ENCODE measurements at regions not wholly inside any gene's neighbourhood (a gene's known extent, or its start where the extent isn't known, plus 50 kb on each side); places are given as distances from the start of the nearest gene placed in this dataset.

DNA sequence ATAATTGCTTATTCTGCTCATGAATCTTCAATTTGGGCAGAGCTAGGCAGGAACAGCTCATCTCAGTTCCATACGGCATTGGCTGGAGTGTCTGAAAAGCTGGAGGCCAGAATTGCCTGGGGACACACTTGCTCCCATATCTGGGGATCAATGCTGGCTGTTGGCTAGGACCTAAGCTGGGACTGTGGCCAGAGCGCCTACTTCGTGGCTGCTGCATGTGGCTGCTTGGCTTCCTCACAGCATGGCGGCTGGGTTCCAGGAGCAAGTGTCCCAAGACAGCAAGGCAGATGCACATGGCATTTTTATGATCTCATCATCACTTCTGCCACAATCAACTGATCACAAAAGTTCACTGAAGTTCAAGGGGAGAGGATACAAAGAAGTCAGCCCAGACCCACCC, 200.2 kb downstream of the TTC8 start:
- peaks cover 9% of the 10 kb centered on the region for H3K4me1 ChIP-seq (ENCODE audit: control insufficient read depth, extremely low read depth, insufficient read depth, low read length)
- intact Hi-C loops (cut with micrococcal nuclease) (loop anchor here (5.0 to 10.0 kb wide), 3 partner anchors 393 to 743 kb away; partner anchors contain the start of genes FOXN3 and PTPN21), dilution Hi-C loops (cut with MboI; ENCODE audit: extremely low pct_ligation_motif_present, low sequenced_read_pairs) (no loop called here)
- no peak for FAIRE-seq
- H3K4me2 ChIP-seq (ENCODE audit: insufficient read depth, low read length) = no peak overlapping the region
- no TSS peak for BruUV-seq (replicated peaks)
- no peak overlapping the region for H3K9ac ChIP-seq (replicated peaks; ENCODE audit: extremely low read depth, insufficient read depth, low read length)
- H2AFZ ChIP-seq (ENCODE audit: low read depth, low read length) = no peak overlapping the region
- ChIA-PET POLR2A (no interaction called here), CTCF (interaction anchor here (2.0 kb wide), 1 partner anchor 948 kb away, joined by 6 read pairs; no protein-coding TSS in a partner anchor)
- no peaks in the 10 kb centered on the region for H4K20me1 ChIP-seq (replicated peaks; ENCODE audit: control insufficient read depth, extremely low read depth, insufficient read depth, low read length)
- H3K9me3 ChIP-seq (replicated peaks; ENCODE audit: control insufficient read depth, insufficient read depth, low read length) = no peaks in the 10 kb centered on the region
- no peaks in the 10 kb centered on the region for H3K9me1 ChIP-seq (replicated peaks; ENCODE audit: control insufficient read depth, extremely low read depth, insufficient read depth, low read length)
- TF ChIP-seq, protein P1, sequence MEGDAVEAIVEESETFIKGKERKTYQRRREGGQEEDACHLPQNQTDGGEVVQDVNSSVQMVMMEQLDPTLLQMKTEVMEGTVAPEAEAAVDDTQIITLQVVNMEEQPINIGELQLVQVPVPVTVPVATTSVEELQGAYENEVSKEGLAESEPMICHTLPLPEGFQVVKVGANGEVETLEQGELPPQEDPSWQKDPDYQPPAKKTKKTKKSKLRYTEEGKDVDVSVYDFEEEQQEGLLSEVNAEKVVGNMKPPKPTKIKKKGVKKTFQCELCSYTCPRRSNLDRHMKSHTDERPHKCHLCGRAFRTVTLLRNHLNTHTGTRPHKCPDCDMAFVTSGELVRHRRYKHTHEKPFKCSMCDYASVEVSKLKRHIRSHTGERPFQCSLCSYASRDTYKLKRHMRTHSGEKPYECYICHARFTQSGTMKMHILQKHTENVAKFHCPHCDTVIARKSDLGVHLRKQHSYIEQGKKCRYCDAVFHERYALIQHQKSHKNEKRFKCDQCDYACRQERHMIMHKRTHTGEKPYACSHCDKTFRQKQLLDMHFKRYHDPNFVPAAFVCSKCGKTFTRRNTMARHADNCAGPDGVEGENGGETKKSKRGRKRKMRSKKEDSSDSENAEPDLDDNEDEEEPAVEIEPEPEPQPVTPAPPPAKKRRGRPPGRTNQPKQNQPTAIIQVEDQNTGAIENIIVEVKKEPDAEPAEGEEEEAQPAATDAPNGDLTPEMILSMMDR (IDR thresholded peaks at IDR 0.05; ENCODE audit: extremely low read depth in 1 of 2, insufficient read depth in 1 of 2, low read depth in 1 of 2, low read length in 2 of 2) = no peak
- TF ChIP-seq POLR2AphosphoS5 (IDR thresholded peaks at IDR 0.05; ENCODE audit: insufficient read depth, low read depth, low read length) (no peak), GATA2 (IDR thresholded peaks at IDR 0.05; ENCODE audit: insufficient read depth, insufficient read length, low read depth, low read length) (no peak), EZH2 (IDR thresholded peaks at IDR 0.05; ENCODE audit: borderline replicate concordance, low read depth, low read length, severe bottlenecking) (no peak), MYC (IDR thresholded peaks at IDR 0.05; ENCODE audit: low read depth, low read length) (no peak), FOS (IDR thresholded peaks at IDR 0.05; ENCODE audit: borderline replicate concordance, insufficient read depth, low read length) (no peak), JUN (IDR thresholded peaks at IDR 0.05; ENCODE audit: borderline replicate concordance, insufficient read depth, insufficient read length, low read depth) (no peak), POLR2A (IDR thresholded peaks at IDR 0.05; ENCODE audit: low read depth, low read length) (no peak), MAX (IDR thresholded peaks at IDR 0.05; ENCODE audit: insufficient read depth, insufficient read length) (no peak)
- DNase-seq (ENCODE audit: low read depth, low spot score) = no peak
- no peaks in the 10 kb centered on the region for H3K79me2 ChIP-seq (ENCODE audit: control insufficient read depth, insufficient read depth, low read length)
- no peak overlapping the region for H3K27ac ChIP-seq (ENCODE audit: insufficient read depth, low read depth, low read length)
- H3K36me3 ChIP-seq (ENCODE audit: control insufficient read depth in 2 of 2, extremely low read depth in 1 of 2, insufficient read depth in 2 of 2, low read length in 2 of 2) = no peaks in the 10 kb centered on the region
- no peak overlapping the region for H3K4me3 ChIP-seq (replicated peaks in 1 of 3; ENCODE audit: insufficient read depth in 1 of 3, low read depth in 1 of 3, low read length in 3 of 3)
- H3K27me3 ChIP-seq (ENCODE audit: control insufficient read depth in 2 of 2, insufficient read depth in 2 of 2, low read length in 2 of 2) = peaks cover 24 to 38% of the 10 kb centered on the region in 2 experiments

Measured in endothelial cell of umbilical vein (primary cell).